ENCODE measurements at regions not wholly inside any gene's neighbourhood (a gene's known extent, or its start where the extent isn't known, plus 50 kb on each side); places are given as distances from the start of the nearest gene placed in this dataset.

- DNase-seq (ENCODE audit: low read depth), result no peak
Observed at GRCh38 chr5:174235221-174236011, 189.9 kb downstream of the NSG2 start.

- no peak for DNase-seq (ENCODE audit: low read depth)
Observed at GRCh38 chr5:174236070-174236469, 190.6 kb downstream of the NSG2 start.

GRCh38 chr5:174239718-174240117 is 194.2 kb downstream of the NSG2 start:
- DNase-seq (ENCODE audit: low read depth), result no peak

GRCh38 chr5:174242573-174242972 is 197.1 kb downstream of the NSG2 start:
- DNase-seq (ENCODE audit: low read depth), result no peak

- DNase-seq (ENCODE audit: low read depth), result no peak
Observed at GRCh38 chr5:174243904-174244303, 198.4 kb downstream of the NSG2 start.

GRCh38 chr5:174245516-174246075 is 200.1 kb downstream of the NSG2 start:
- DNase-seq (ENCODE audit: low read depth), result no peak

- no peak for DNase-seq (ENCODE audit: low read depth)
Observed at GRCh38 chr5:174246743-174247142, 201.2 kb downstream of the NSG2 start.

- DNase-seq (ENCODE audit: low read depth), result no peak
Observed at GRCh38 chr5:174247301-174247700, 201.8 kb downstream of the NSG2 start.

GRCh38 chr5:174251305-174252000 is 205.9 kb downstream of the NSG2 start:
- DNase-seq (ENCODE audit: low read depth), result no peak

GRCh38 chr5:174252121-174252520 is 206.6 kb downstream of the NSG2 start:
- no peak for DNase-seq (ENCODE audit: low read depth)

- DNase-seq (ENCODE audit: low read depth), result no peak
Observed at GRCh38 chr5:174259696-174260420, 214.4 kb downstream of the NSG2 start.

- no peak for DNase-seq (ENCODE audit: low read depth)
Observed at GRCh38 chr5:174271316-174271715, 225.8 kb downstream of the NSG2 start.

GRCh38 chr5:174272671-174273070 is 227.2 kb downstream of the NSG2 start:
- DNase-seq (ENCODE audit: low read depth), result no peak

- no peak for DNase-seq (ENCODE audit: low read depth)
Observed at GRCh38 chr5:174273325-174273724, 227.8 kb downstream of the NSG2 start.

- no peak for DNase-seq (ENCODE audit: low read depth)
Observed at GRCh38 chr5:174275959-174276358, 230.5 kb downstream of the NSG2 start.

- DNase-seq (ENCODE audit: low read depth), result no peak
Observed at GRCh38 chr5:174281089-174281760, 235.7 kb downstream of the NSG2 start.

- no peak for DNase-seq (ENCODE audit: low read depth)
Observed at GRCh38 chr5:174281855-174282254, 236.3 kb downstream of the NSG2 start.

GRCh38 chr5:174282391-174282790 is 236.9 kb downstream of the NSG2 start:
- no peak for DNase-seq (ENCODE audit: low read depth)

- DNase-seq (ENCODE audit: low read depth), result no peak
Observed at GRCh38 chr5:174283211-174284005, 237.9 kb downstream of the NSG2 start.

- no peak for DNase-seq (ENCODE audit: low read depth)
Observed at GRCh38 chr5:174284873-174285272, 239.4 kb downstream of the NSG2 start.

GRCh38 chr5:174287761-174288160 is 242.3 kb downstream of the NSG2 start:
- no peak for DNase-seq (ENCODE audit: low read depth)

Measured in activated gamma-delta T cell treated with anti-CD3 and anti-CD28 coated beads, Interleukin-2, amount 50 U/mL, for 16 hours (primary cell).